ENCODE measurements at regions not wholly inside any gene's neighbourhood (a gene's known extent, or its start where the extent isn't known, plus 50 kb on each side); places are given as distances from the start of the nearest gene placed in this dataset.

GRCh38 chr4:159042868-159043267, 60.0 kb upstream of the RAPGEF2 start:
- Histone ChIP-seq H3K4me2 (replicated peaks; ENCODE audit: extremely low read depth, low read length, poor library complexity, severe bottlenecking) (no peak overlapping the region), H3K36me3 (replicated peaks in 1 of 2; ENCODE audit: control insufficient read depth in 1 of 2, insufficient read depth in 2 of 2, low read length in 2 of 2) (no peaks in the 10 kb centered on the region), H3K4me1 (ENCODE audit: control insufficient read depth in 1 of 2, insufficient read depth in 2 of 2, low read length in 2 of 2) (no peaks in the 10 kb centered on the region), H3K4me3 (replicated peaks in 1 of 3; ENCODE audit: low read depth in 2 of 3, low read length in 3 of 3) (no peak overlapping the region), H3K9ac (ENCODE audit: insufficient read depth, low read length, poor library complexity, severe bottlenecking) (no peak overlapping the region), H2AFZ (ENCODE audit: insufficient read depth, low read depth, low read length, poor library complexity, severe bottlenecking) (no peak overlapping the region), H3K27me3 (ENCODE audit: control insufficient read depth in 2 of 2, insufficient read depth in 2 of 2, low read length in 2 of 2) (no peaks in the 10 kb centered on the region), H3K79me2 (ENCODE audit: insufficient read depth, low read length) (no peaks in the 10 kb centered on the region), H4K20me1 (ENCODE audit: insufficient read depth, low read length) (no peaks in the 10 kb centered on the region), H3K9me3 (replicated peaks in 1 of 2; ENCODE audit: control insufficient read depth in 1 of 2, insufficient read depth in 1 of 2, low read length in 2 of 2) (no peaks in the 10 kb centered on the region), H3K27ac (ENCODE audit: low read depth in 1 of 2, low read length in 2 of 2) (no peak overlapping the region)
- no peaks in the 10 kb centered on the region for H3K9me3 Mint-ChIP-seq
- WGBS (ENCODE audit: insufficient coverage), result 96% methylated on average over 3 of the region's 4 CpGs
- H3K4me3 Mint-ChIP-seq, result no peak overlapping the region
- no peak for DNase-seq
- no peak for TF ChIP-seq CTCF (IDR thresholded peaks at IDR 0.05)
- intact Hi-C loops (cut with micrococcal nuclease), result no loop called here
- H3K4me1 Mint-ChIP-seq, result peaks cover 7% of the 10 kb centered on the region
- peak overlapping the region in 1 of 7 donors; percentile 9 for H3K27ac Mint-ChIP-seq
- peaks cover 2 to 3% (median 3%) of the 10 kb centered on the region in 3 donors for H3K27me3 Mint-ChIP-seq (ENCODE audit: low read depth in 3 of 3)
- H3K36me3 Mint-ChIP-seq, result no peaks in the 10 kb centered on the region

- H3K27me3 Mint-ChIP-seq (ENCODE audit: low read depth in 3 of 3), result peaks cover 2 to 3% (median 2%) of the 10 kb centered on the region in 3 donors
- H3K9me3 Mint-ChIP-seq, result no peaks in the 10 kb centered on the region
- TF ChIP-seq CTCF (IDR thresholded peaks at IDR 0.05), result no peak
- no peaks in the 10 kb centered on the region for H3K9me3 ChIP-seq (replicated peaks in 1 of 2; ENCODE audit: control insufficient read depth in 1 of 2, insufficient read depth in 1 of 2, low read length in 2 of 2)
- no peak overlapping the region for H3K4me3 ChIP-seq (replicated peaks in 1 of 3; ENCODE audit: low read depth in 2 of 3, low read length in 3 of 3)
- H3K4me2 ChIP-seq (replicated peaks; ENCODE audit: extremely low read depth, low read length, poor library complexity, severe bottlenecking), result no peak overlapping the region
- H3K36me3 Mint-ChIP-seq, result no peaks in the 10 kb centered on the region
- no peak overlapping the region for H3K27ac Mint-ChIP-seq
- no peak overlapping the region for H2AFZ ChIP-seq (ENCODE audit: insufficient read depth, low read depth, low read length, poor library complexity, severe bottlenecking)
- no peaks in the 10 kb centered on the region for H3K4me1 ChIP-seq (ENCODE audit: control insufficient read depth in 1 of 2, insufficient read depth in 2 of 2, low read length in 2 of 2)
- H3K9ac ChIP-seq (ENCODE audit: insufficient read depth, low read length, poor library complexity, severe bottlenecking), result no peak overlapping the region
- H4K20me1 ChIP-seq (ENCODE audit: insufficient read depth, low read length), result no peaks in the 10 kb centered on the region
- no CpG with 5 or more reads among the region's 3 CpGs for WGBS (ENCODE audit: insufficient coverage)
- no peaks in the 10 kb centered on the region for H3K27me3 ChIP-seq (ENCODE audit: control insufficient read depth in 2 of 2, insufficient read depth in 2 of 2, low read length in 2 of 2)
- no peak overlapping the region for H3K27ac ChIP-seq (ENCODE audit: low read depth in 1 of 2, low read length in 2 of 2)
- DNase-seq, result no peak
- H3K4me1 Mint-ChIP-seq, result peaks cover 3% of the 10 kb centered on the region
- intact Hi-C loops (cut with micrococcal nuclease), result no loop called here
- H3K79me2 ChIP-seq (ENCODE audit: insufficient read depth, low read length), result no peaks in the 10 kb centered on the region
- no peaks in the 10 kb centered on the region for H3K36me3 ChIP-seq (replicated peaks in 1 of 2; ENCODE audit: control insufficient read depth in 1 of 2, insufficient read depth in 2 of 2, low read length in 2 of 2)
- H3K4me3 Mint-ChIP-seq, result no peak overlapping the region
These were observed 59.0 kb upstream of the RAPGEF2 start for GRCh38 chr4:159043861-159044260.
